Limb (tissue), 2 donors: ENCODE measurements at regions not wholly inside any gene's neighbourhood (a gene's known extent, or its start where the extent isn't known, plus 50 kb on each side); places are given as distances from the start of the nearest gene placed in this dataset.
"Not testable (repeated sequence)": the region's sequence is repeated elsewhere in the genome, so short reads cannot be mapped to it uniquely, and the experiment has no call there.

ENCODE experiments used
- DNase-seq, 2 donors: peaks; one replicate each; pipeline ENCODE4 v3.0.0-alpha.2; 2016; ENCODE audit errors: extremely low spot score in 2 of 2

GRCh38 chr1:222948079-222948478, 133.2 kb downstream of the DISP1 start:
- no peak for DNase-seq

GRCh38 chr1:222950892-222951291, 136.1 kb downstream of the DISP1 start:
- DNase-seq = no peak

- peak in 1 of 2 donors; percentile 57 for DNase-seq
Measured at GRCh38 chr1:222953585-222953984, 138.7 kb downstream of the DISP1 start.

- no peak for DNase-seq
Measured at GRCh38 chr1:222955964-222956363, 141.1 kb downstream of the DISP1 start.

GRCh38 chr1:222956601-222957000, 141.8 kb downstream of the DISP1 start:
- DNase-seq = no peak

- DNase-seq = peak in 1 of 2 donors; percentile 66
Measured at GRCh38 chr1:222967466-222968240, 152.8 kb downstream of the DISP1 start.

GRCh38 chr1:222970040-222970439, 155.2 kb downstream of the DISP1 start:
- DNase-seq = no peak

- DNase-seq = no peak
Measured at GRCh38 chr1:222970711-222971110, 155.9 kb downstream of the DISP1 start.

GRCh38 chr1:222971146-222971545, 156.3 kb downstream of the DISP1 start:
- DNase-seq = no peak

- DNase-seq = no peak
Measured at GRCh38 chr1:222973561-222973960, 158.7 kb downstream of the DISP1 start.

- DNase-seq = no peak
Measured at GRCh38 chr1:222974496-222974895, 159.7 kb downstream of the DISP1 start.

GRCh38 chr1:222975472-222976122, 160.8 kb downstream of the DISP1 start:
- no peak for DNase-seq

GRCh38 chr1:222976453-222976852, 161.6 kb downstream of the DISP1 start:
- no peak for DNase-seq

GRCh38 chr1:222977294-222977693, 162.5 kb downstream of the DISP1 start:
- DNase-seq = not testable (repeated sequence)

- DNase-seq = no peak
Measured at GRCh38 chr1:222979561-222979960, 163.5 kb downstream of the TLR5 start.

GRCh38 chr1:222987674-222988076, 155.4 kb downstream of the TLR5 start:
- no peak for DNase-seq

GRCh38 chr1:222989443-222989842, 153.6 kb downstream of the TLR5 start:
- DNase-seq = no peak

- DNase-seq = no peak
Measured at GRCh38 chr1:222991177-222991576, 151.9 kb downstream of the TLR5 start.

GRCh38 chr1:222991908-222992307, 151.1 kb downstream of the TLR5 start:
- no peak for DNase-seq

- DNase-seq = no peak
Measured at GRCh38 chr1:222994511-222995235, 148.4 kb downstream of the TLR5 start.

- no peak for DNase-seq
Measured at GRCh38 chr1:222995236-222995580, 147.8 kb downstream of the TLR5 start.

GRCh38 chr1:222995620-222996309, 147.3 kb downstream of the TLR5 start:
- DNase-seq = no peak
